ENCODE measurements at regions not wholly inside any gene's neighbourhood (a gene's known extent, or its start where the extent isn't known, plus 50 kb on each side); places are given as distances from the start of the nearest gene placed in this dataset.

- TF ChIP-seq, protein P1, sequence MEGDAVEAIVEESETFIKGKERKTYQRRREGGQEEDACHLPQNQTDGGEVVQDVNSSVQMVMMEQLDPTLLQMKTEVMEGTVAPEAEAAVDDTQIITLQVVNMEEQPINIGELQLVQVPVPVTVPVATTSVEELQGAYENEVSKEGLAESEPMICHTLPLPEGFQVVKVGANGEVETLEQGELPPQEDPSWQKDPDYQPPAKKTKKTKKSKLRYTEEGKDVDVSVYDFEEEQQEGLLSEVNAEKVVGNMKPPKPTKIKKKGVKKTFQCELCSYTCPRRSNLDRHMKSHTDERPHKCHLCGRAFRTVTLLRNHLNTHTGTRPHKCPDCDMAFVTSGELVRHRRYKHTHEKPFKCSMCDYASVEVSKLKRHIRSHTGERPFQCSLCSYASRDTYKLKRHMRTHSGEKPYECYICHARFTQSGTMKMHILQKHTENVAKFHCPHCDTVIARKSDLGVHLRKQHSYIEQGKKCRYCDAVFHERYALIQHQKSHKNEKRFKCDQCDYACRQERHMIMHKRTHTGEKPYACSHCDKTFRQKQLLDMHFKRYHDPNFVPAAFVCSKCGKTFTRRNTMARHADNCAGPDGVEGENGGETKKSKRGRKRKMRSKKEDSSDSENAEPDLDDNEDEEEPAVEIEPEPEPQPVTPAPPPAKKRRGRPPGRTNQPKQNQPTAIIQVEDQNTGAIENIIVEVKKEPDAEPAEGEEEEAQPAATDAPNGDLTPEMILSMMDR (IDR thresholded peaks at IDR 0.05; ENCODE audit: control extremely low read depth in 1 of 3, insufficient read depth in 1 of 3, low read depth in 1 of 3, low read length in 3 of 3): no peak
- TF ChIP-seq GABPA (IDR thresholded peaks at IDR 0.05; ENCODE audit: borderline replicate concordance, insufficient read depth, low read length) (no peak), POLR2AphosphoS5 (IDR thresholded peaks at IDR 0.05; ENCODE audit: low read depth, low read length) (no peak), POLR2A (IDR thresholded peaks at IDR 0.05; ENCODE audit: control extremely low read depth in 1 of 2, low read depth in 2 of 2, low read length in 2 of 2) (no peak), PHF8 (conservative IDR thresholded peaks at IDR 0.05; ENCODE audit: low read depth, low read length) (no peak), EP300 (IDR thresholded peaks at IDR 0.05; ENCODE audit: borderline replicate concordance in 1 of 2, low read depth in 2 of 2, low read length in 2 of 2) (no peak), TAF1 (IDR thresholded peaks at IDR 0.05; ENCODE audit: low read depth, low read length) (no peak)
Measured at GRCh38 chr11:81989093-81989492, 744.6 kb downstream of the FAM181B start.

Data from H1 (cell line).